Stomach (tissue), 8 donors: ENCODE measurements at regions not wholly inside any gene's neighbourhood (a gene's known extent, or its start where the extent isn't known, plus 50 kb on each side); places are given as distances from the start of the nearest gene placed in this dataset.

Source experiments
- DNase-seq, 2 donors: peaks; one replicate each; pipeline versions ENCODE4 v3.0.0 to v3.0.0-alpha.2; 2013 to 2019
- H3K27ac ChIP-seq, 5 donors: fragments of 200-600 bp in 4 of 5; sonication (generic) in 4 of 5; one replicate each; pipeline ENCODE4 v1.5.1; 2013 to 2019; ENCODE audit warnings: mild to moderate bottlenecking in 1 of 5, moderate library complexity in 1 of 5
- H3K27me3 ChIP-seq, 3 donors: fragments of 200-600 bp; sonication (generic); one replicate each; pipeline ENCODE4 v1.5.1; 2017 to 2019; ENCODE audit warnings: mixed run types in 1 of 3
- H3K36me3 ChIP-seq, 4 donors: fragments of 200-600 bp; sonication (generic); 1 replicate in 3 of 4; 2 replicates in 1 of 4; pipeline ENCODE4 v1.5.1; 2016 to 2019
- H3K4me1 ChIP-seq, 4 donors: fragments of 200-600 bp; sonication (generic); one replicate each; pipeline ENCODE4 v1.5.1; 2016 to 2019
- H3K4me3 ChIP-seq, 4 donors: fragments of 200-600 bp; sonication (generic) in 3 of 4; one replicate each; pipeline ENCODE4 v1.5.1; 2016 to 2019; ENCODE audit warnings: mild to moderate bottlenecking in 1 of 4
- H3K9me3 ChIP-seq, 4 donors: fragments of 200-600 bp; sonication (generic); one replicate each; pipeline ENCODE4 v1.5.1; 2016 to 2019
- EP300 ChIP-seq: sonication (generic); formaldehyde crosslinking; IDR thresholded peaks from one replicate; pipeline ENCODE4 v1.6.1; 2017; ENCODE audit warnings: antibody characterized with exemption
- POLR2A ChIP-seq, 4 donors: fragments of 450-650 bp; IDR thresholded peaks; one replicate each; pipeline ENCODE4 v1.6.1; 2016; ENCODE audit warnings: antibody characterized with exemption in 4 of 4, control low read depth in 2 of 4, mild to moderate bottlenecking in 1 of 4, moderate library complexity in 1 of 4
- POLR2AphosphoS5 ChIP-seq, 3 donors: sonication (generic); formaldehyde crosslinking; IDR thresholded peaks; one replicate each; pipeline ENCODE4 v1.6.1; 2016; ENCODE audit warnings: antibody characterized with exemption in 3 of 3
- WGBS, 5 donors: extraction: QIAGEN DNeasy Blood & Tissue Kit in 3 of 5; methylation state at CpG; one replicate each; pipeline versions ENCODE4 v1.1.5 to v1.1.7; 2013 to 2018; 5-methylcytosine and 5-hydroxymethylcytosine counted together
- intact Hi-C: fragments of 100-400 bp; cut with DNase I; formaldehyde crosslinking; loops from one replicate; pipeline ENCODE4 v1.15.1; 2023; ENCODE audit warnings: low total_unique reads
- TF ChIP-seq, protein P1 (sequence below), 7 experiments: fragments of 450-650 bp in 4 of 7; fragments of 200-600 bp in 3 of 7; sonication (generic) in 3 of 7; IDR thresholded peaks; one replicate each; pipeline ENCODE4 v1.5.1; 2016 to 2019; ENCODE audit warnings: antibody characterized with exemption in 7 of 7, control low read depth in 2 of 7, mild to moderate bottlenecking in 1 of 7
- donor health status: healthy with polysubstance abuse.
- donor health status: Bipolar disorder and iron deficiency.
- donor health status: healthy.

DNA sequence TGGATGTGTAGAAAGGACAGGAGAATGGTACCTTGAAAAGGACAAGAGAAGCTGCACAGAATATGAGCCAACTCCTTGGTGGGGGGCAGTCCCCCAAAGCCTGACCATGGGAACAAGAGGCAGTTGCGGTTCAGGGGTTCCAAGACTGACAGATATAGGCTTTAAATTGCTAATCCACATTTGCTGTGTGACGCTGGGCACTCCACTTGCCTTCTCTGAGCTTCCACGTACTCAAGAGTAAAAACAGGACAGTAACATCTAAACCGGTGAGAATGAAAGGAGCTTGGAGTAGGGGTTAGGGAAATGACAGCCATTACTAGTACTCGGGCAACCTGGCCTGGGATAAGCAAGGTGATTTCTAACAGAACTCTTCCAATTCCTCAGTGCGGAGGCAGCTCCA lies 57.9 kb upstream of the LRFN2 start:
- intact Hi-C loops: no loop called here
- H3K4me1 ChIP-seq: no peaks in the 10 kb centered on the region

DNA sequence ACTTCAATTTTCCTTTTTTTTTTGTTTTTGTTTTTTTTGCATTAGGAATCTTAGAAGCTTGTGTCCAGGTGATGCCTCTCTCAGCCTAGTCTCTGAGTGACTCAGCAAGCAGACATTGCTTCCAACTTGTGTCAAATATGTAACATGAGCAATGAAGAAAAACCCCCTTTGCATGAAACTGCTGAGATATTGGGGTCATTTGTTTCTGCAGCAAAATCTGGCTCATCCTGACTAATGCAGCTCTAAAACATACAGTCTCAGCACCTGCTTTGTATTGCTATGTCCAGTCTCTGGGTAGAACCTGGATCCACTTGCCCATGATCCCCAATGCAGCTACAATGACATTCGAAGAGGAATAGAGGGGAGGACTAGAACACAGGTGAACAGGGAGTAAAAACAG lies 55.7 kb upstream of the LRFN2 start:
- no peak for DNase-seq
- intact Hi-C loops: no loop called here
- no peak for TF ChIP-seq POLR2AphosphoS5 (IDR thresholded peaks at IDR 0.05)
- TF ChIP-seq, protein P1, sequence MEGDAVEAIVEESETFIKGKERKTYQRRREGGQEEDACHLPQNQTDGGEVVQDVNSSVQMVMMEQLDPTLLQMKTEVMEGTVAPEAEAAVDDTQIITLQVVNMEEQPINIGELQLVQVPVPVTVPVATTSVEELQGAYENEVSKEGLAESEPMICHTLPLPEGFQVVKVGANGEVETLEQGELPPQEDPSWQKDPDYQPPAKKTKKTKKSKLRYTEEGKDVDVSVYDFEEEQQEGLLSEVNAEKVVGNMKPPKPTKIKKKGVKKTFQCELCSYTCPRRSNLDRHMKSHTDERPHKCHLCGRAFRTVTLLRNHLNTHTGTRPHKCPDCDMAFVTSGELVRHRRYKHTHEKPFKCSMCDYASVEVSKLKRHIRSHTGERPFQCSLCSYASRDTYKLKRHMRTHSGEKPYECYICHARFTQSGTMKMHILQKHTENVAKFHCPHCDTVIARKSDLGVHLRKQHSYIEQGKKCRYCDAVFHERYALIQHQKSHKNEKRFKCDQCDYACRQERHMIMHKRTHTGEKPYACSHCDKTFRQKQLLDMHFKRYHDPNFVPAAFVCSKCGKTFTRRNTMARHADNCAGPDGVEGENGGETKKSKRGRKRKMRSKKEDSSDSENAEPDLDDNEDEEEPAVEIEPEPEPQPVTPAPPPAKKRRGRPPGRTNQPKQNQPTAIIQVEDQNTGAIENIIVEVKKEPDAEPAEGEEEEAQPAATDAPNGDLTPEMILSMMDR (IDR thresholded peaks at IDR 0.05): no peak
- no peak for TF ChIP-seq EP300
- Histone ChIP-seq H3K27ac (no peak overlapping the region), H3K4me1 (no peaks in the 10 kb centered on the region), H3K27me3 (peaks cover 0 to 23% (median 0%) of the 10 kb centered on the region in 3 donors), H3K9me3 (peaks cover 0 to 8% (median 4%) of the 10 kb centered on the region in 4 donors), H3K36me3 (no peaks in the 10 kb centered on the region), H3K4me3 (no peak overlapping the region)
- WGBS, 5 donors: 80 to 100% (median 88%) methylated on average over 1 of the region's 1 CpG

More for the DNA sequence above, 57.9 kb upstream of the LRFN2 start:
- no peaks in the 10 kb centered on the region for H3K36me3 ChIP-seq
- H3K4me3 ChIP-seq: no peak overlapping the region
- TF ChIP-seq EP300 (no peak), POLR2A (IDR thresholded peaks at IDR 0.05) (no peak), POLR2AphosphoS5 (IDR thresholded peaks at IDR 0.05) (no peak)
- TF ChIP-seq, protein P1 (IDR thresholded peaks at IDR 0.05): no peak
- whole genome bisulfite sequencing, 5 donors: 85 to 92% (median 87%) methylated on average over 6 of the region's 6 CpGs
- no peak for DNase-seq
- H3K27ac ChIP-seq: no peak overlapping the region
- peaks cover 0 to 8% (median 4%) of the 10 kb centered on the region in 4 donors for H3K9me3 ChIP-seq
- H3K27me3 ChIP-seq: peaks cover 0 to 36% (median 5%) of the 10 kb centered on the region in 3 donors

DNA sequence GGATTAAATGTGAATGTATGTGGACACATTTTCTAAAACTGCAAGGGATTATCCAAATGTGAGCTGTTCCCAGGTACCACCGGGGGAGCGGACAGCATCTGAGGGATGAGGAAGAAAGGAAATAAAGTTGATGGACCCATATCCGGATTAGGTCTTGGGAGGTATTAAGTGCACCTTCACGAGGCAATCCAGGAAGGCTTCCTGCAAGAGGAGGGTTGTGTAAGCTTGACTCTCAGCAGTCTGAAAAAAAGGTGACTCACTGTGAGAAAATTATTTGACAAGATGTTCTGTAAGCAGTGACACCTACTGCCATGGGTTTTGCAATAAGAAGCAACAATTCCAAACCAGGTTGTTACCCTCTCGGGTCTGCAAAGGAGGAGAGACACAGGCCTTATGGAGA lies 55.0 kb upstream of the LRFN2 start:
- H3K36me3 ChIP-seq: no peaks in the 10 kb centered on the region
- WGBS, 5 donors: 92 to 96% (median 95%) methylated on average over 5 of the region's 5 CpGs
- no peaks in the 10 kb centered on the region for H3K4me1 ChIP-seq
- TF ChIP-seq POLR2AphosphoS5 (IDR thresholded peaks at IDR 0.05) (no peak), EP300 (no peak), POLR2A (IDR thresholded peaks at IDR 0.05) (no peak)
- H3K27me3 ChIP-seq: peaks cover 0 to 26% (median 0%) of the 10 kb centered on the region in 3 donors
- peaks cover 0 to 8% (median 4%) of the 10 kb centered on the region in 4 donors for H3K9me3 ChIP-seq
- DNase-seq: no peak
- H3K4me3 ChIP-seq: no peak overlapping the region
- intact Hi-C loops: no loop called here
- no peak overlapping the region for H3K27ac ChIP-seq

DNA sequence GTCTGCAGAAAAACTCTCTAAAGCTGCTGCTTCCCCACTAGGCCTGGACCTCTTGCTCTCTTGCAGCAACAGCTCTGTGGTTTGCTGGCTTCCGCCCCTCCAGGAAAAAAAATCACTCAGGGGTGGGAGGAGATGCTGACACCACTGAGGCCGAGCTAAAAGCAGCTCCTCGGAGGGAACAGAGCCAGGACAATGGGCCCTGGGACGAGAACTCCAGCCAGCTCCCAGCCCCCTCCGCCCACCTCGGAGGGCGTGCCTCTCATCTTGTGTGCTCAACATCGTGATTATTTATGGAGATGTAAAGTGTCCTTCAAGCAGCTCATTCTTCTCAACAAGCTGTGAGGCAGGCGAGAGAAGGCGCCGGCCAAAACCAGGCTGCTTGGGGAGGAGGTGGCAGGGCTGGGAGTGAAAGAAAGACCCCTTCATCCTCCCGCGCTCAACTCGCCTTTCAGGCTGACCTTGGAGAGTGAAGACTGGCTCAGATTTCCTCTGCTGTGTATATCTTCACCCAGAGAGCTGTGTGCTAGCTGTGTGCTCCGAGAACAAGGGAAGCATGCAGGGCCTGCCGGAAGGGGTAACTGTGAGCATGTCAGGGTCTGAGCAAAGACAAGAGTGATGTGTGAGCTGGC lies 53.5 kb upstream of the LRFN2 start:
- TF ChIP-seq POLR2A (IDR thresholded peaks at IDR 0.05): no peak
- no peak for TF ChIP-seq POLR2AphosphoS5 (IDR thresholded peaks at IDR 0.05)
- TF ChIP-seq, protein P1 (IDR thresholded peaks at IDR 0.05): no peak
- TF ChIP-seq EP300: no peak
- Histone ChIP-seq H3K9me3 (peaks cover 0 to 8% (median 4%) of the 10 kb centered on the region in 4 donors), H3K27ac (no peak overlapping the region), H3K4me1 (no peaks in the 10 kb centered on the region), H3K4me3 (no peak overlapping the region), H3K27me3 (peaks cover 0 to 23% (median 0%) of the 10 kb centered on the region in 3 donors), H3K36me3 (no peaks in the 10 kb centered on the region)
- DNase-seq: peak in 1 of 2 donors; percentile 77
- intact Hi-C loops: no loop called here
- 19 to 23% (median 20%) methylated on average over 15 to 16 of the region's 16 CpGs for WGBS, 5 donors
